GM19372 (cell line): ENCODE measurements at regions not wholly inside any gene's neighbourhood (a gene's known extent, or its start where the extent isn't known, plus 50 kb on each side); places are given as distances from the start of the nearest gene placed in this dataset.
"Not testable (repeated sequence)": the region's sequence is repeated elsewhere in the genome, so short reads cannot be mapped to it uniquely, and the experiment has no call there.

ENCODE experiments used
- ATAC-seq: cut with Tn5 transposase; IDR thresholded peaks from one replicate; pipeline ENCODE4 v1.9.1; 2021; ENCODE audit warnings: mild to moderate bottlenecking, low read depth, moderate library complexity; ENCODE audit not compliant: unreplicated experiment

DNA sequence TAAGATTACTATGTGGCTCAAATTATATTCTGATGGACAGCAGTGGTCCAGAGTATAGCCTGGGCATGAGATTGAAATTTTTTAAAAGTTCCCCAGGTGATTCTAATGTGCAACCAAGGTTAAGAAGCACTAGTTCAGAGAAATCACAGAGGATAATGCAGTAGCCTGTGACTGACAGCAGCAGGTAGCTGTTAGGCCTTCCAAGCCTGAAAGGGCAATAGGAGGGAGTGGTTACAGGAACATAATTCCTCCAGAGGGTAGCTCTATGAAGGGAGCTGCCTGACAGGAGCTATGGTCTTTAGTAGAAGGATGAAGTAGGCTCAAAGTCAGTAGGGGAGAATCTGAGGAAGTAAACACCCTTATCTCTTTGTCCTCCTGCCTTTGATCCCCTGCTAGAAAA, 342.9 kb upstream of the PPP2R3A start:
- no peak for ATAC-seq

DNA sequence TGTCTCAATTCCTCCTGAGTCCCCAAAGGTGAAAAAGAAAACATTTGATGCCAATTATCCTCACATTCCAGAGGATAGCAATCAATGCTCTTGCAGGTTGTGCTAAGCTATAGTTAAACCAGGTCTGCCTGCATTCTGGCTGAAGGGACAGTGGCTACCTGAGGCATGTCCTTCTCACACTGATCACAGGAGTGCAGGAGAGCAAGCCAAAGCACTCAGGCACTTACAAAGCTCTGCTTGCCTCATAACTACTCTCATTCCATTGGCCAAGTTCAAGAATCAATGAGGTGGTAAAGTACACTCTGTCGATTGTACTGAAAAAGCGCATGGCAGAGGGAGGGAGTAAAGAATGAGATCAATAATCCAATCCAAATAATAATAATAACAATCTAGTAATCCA, 342.0 kb upstream of the PPP2R3A start:
- ATAC-seq = no peak

- no peak for ATAC-seq
Measured at GRCh38 chr3:135627057-135627456, 338.5 kb upstream of the PPP2R3A start.

DNA sequence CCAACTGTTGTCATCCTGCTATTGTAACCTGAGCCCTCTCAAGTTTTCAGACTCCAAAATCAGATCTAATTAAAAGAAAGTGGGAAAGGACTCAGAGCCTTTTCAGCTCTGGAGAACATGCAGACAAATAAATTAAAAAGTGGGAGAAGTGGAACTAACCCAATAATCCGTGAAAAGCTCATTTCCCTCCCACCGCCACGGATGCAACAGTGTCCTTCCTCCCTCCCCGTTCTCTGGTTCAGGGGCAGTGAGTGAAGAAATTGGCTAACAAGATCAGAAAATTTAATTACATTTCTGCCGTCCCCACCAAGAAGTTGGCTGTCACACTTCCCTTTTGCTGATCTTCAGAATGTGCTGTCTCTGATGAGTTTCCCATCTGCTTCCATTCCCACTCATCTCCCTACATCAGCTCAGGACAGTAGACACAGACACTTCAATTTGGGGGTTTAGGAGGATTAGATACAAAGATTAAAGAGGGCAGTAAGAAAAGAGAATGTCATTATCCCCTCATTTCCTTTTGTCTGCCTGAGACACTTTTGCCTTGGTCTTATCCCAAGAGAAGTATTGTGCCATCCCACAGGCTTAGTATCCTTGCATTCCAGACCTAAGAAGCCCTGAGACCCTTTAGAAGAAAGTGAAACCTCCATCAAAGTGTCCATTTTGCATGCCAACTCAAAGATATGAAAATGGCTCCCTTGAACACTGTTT, 335.7 kb upstream of the PPP2R3A start:
- no peak for ATAC-seq

GRCh38 chr3:135632556-135633065, 332.9 kb upstream of the PPP2R3A start:
- ATAC-seq = no peak

- no peak for ATAC-seq
Measured at GRCh38 chr3:135633078-135633477, 332.4 kb upstream of the PPP2R3A start.

GRCh38 chr3:135636596-135636995, 328.9 kb upstream of the PPP2R3A start:
- no peak for ATAC-seq

- ATAC-seq = no peak
Measured at GRCh38 chr3:135637013-135637412, 328.5 kb upstream of the PPP2R3A start.

DNA sequence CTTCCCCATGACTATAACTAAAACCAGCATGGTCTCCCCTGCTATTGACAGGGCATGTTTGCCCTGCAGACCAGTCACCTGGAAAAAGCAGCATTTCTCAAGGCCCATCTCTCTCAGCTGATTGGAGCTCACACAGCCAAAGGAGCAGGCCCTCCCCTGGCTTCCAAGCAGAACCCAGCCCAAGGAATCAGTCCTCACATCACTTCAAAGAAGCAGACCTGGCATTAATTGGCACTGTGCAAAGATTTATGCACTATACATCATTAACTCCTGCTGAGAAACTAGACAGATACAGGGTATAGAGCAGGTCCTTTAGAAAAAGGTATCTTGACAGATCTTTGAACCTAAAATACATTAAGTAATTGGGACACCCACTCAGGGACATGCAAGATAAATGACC, 323.8 kb upstream of the PPP2R3A start:
- ATAC-seq = no peak

GRCh38 chr3:135645541-135645940, 320.0 kb upstream of the PPP2R3A start:
- ATAC-seq = no peak

- no peak for ATAC-seq
Measured at GRCh38 chr3:135646873-135647272, 318.7 kb upstream of the PPP2R3A start.

DNA sequence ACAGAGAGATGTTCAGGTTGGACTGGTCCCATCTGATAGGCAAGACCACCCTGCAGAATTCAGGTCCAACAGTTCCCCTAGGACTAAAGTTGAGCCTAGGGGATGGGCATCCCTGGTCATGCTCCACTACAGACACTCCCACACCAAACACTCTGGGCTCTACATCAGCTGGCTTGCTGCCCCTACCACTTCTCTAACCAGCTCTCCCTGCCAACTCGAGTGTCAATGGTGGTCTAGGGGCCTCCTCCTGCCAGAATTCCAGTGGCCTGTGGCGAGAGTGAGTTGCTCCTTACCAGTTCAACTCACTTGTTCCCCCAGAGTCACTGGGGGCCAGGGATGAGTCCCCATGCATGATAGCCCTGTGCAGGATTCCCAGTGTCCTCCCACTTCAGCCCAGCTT, 316.2 kb upstream of the PPP2R3A start:
- ATAC-seq = no peak

GRCh38 chr3:135650309-135650708, 315.2 kb upstream of the PPP2R3A start:
- ATAC-seq = no peak

DNA sequence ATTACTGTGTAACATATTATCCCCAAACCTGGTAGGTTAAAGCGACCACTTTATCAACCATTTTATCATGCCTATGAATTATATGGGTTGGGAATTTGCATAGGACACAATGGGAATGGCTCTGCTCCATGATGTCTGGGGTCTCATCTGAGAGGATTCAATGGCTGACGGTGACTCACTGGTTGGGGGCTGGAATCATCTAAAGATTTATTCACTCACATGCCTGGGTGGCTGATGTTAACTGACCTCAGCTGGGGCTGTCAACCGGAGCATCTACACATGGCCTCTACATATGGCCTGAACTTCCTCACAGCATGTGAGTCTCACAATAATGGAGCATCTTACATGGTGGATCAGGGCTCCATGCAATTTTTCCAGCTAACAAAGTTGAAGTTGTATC, 313.1 kb upstream of the PPP2R3A start:
- no peak for ATAC-seq

- ATAC-seq = no peak
Measured at GRCh38 chr3:135655328-135655727, 310.2 kb upstream of the PPP2R3A start.

DNA sequence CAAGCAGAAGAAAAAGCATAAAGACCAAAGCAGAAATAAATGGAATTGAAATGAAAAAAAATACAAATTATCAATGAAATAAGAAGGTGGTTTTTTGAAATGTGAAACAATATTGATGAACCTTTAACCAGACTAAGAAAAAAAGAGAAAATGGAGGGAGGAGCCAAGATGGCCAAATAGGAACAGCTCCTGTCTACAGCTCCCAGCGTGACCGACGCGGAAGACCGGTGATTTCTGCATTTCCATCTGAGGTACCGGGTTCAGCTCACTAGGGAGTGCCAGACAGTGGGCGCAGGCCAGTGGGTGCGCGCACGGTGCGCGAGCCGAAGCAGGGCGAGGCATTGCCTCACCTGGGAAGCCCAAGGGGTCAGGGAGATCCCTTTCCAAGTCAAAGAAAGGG, 307.1 kb upstream of the PPP2R3A start:
- not testable (repeated sequence) for ATAC-seq

DNA sequence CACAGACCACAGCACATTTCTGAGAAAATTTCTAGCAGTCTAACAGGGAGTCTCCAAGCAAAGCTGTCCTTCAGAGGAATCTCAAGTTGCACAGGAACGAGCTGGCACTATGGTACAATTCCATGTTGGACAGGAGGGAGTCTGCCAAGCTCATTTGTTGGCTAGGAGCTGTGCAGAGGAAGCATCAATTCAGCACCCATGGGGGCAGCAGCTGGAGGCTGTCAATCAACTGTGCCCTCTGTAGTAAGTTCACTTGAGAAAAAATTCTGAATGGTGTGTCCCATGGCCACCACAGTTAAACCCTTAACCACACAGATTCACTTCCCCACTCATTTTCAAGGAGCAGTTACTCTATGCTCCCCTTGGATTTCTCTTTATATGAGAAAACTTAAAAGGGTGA, 298.5 kb upstream of the PPP2R3A start:
- no peak for ATAC-seq

DNA sequence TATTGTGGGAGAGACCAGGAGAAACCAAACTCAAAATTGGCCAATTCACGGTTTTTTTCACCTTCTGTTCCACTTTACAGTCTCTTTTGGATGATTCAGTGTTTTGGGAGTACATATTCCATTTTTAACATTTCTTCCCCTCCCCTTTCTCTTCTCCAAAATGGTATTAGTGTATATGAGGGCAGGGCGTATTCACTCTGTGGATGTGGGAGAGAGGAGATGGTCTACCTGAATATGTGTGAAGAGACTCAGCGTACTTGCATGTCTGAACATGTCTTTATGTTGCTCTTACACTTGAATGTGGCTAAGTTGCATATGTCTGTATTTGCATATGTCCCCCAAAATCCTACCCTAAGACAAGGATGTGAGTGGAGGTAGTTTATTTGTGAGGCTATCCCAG, 291.0 kb upstream of the PPP2R3A start:
- ATAC-seq = no peak

GRCh38 chr3:135678386-135678785, 287.1 kb upstream of the PPP2R3A start:
- ATAC-seq = no peak

DNA sequence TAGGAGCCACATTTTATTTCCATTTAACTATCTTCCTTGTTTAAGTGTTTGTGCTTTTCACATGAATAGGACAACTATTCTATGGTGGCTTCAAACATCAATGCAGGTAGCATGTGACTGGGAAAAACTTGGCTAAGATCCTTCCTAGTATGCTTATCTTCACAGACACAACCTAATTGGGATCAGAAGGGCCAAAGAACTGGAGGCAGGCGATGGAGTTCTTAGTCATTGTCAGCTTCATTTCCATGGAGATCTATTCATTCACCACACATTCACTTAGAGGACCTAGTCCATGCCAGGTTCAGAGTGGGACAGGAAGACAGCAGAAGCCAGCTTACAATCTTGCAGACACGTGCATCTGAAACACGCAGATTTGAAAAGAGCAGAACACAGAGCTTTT, 277.5 kb upstream of the PPP2R3A start:
- no peak for ATAC-seq

GRCh38 chr3:135690664-135691063, 274.9 kb upstream of the PPP2R3A start:
- no peak for ATAC-seq

DNA sequence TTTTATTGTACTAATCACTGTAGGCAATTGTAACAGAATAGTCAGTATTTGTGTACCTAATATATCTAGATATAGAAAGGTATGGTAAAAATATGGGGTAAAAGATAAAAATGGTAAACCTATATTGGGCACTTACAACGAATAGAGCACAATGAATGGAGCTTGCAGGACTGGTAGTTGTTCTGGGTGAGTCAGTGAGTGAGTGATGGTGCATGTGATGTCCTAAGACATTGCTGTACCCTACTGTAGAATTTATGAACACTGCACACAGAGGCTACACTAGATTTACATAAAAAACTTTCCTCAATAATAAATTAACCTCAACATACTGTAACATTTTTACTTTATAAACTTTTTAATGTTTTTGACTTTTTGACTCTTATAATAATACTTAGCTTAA, 274.3 kb upstream of the PPP2R3A start:
- ATAC-seq = no peak

GRCh38 chr3:135694142-135694541, 271.4 kb upstream of the PPP2R3A start:
- ATAC-seq = no peak
